ENCODE measurements at regions not wholly inside any gene's neighbourhood (a gene's known extent, or its start where the extent isn't known, plus 50 kb on each side); places are given as distances from the start of the nearest gene placed in this dataset.

GRCh38 chr10:28215930-28216329, 86.9 kb downstream of the MPP7 start:
- Histone ChIP-seq H2AFZ (ENCODE audit: low read depth, low read length) (no peak overlapping the region), H3K27ac (ENCODE audit: insufficient read depth, low read depth, low read length) (no peak overlapping the region), H4K20me1 (replicated peaks; ENCODE audit: control insufficient read depth, extremely low read depth, insufficient read depth, low read length) (no peaks in the 10 kb centered on the region), H3K9ac (replicated peaks; ENCODE audit: extremely low read depth, insufficient read depth, low read length) (no peak overlapping the region), H3K4me2 (ENCODE audit: insufficient read depth, low read length) (no peak overlapping the region), H3K4me3 (replicated peaks in 1 of 3; ENCODE audit: insufficient read depth in 1 of 3, low read depth in 1 of 3, low read length in 3 of 3) (no peak overlapping the region), H3K9me1 (replicated peaks; ENCODE audit: control insufficient read depth, extremely low read depth, insufficient read depth, low read length) (no peaks in the 10 kb centered on the region), H3K4me1 (ENCODE audit: control insufficient read depth, extremely low read depth, insufficient read depth, low read length) (no peaks in the 10 kb centered on the region), H3K9me3 (replicated peaks; ENCODE audit: control insufficient read depth, insufficient read depth, low read length) (no peaks in the 10 kb centered on the region), H3K79me2 (ENCODE audit: control insufficient read depth, insufficient read depth, low read length) (no peaks in the 10 kb centered on the region), H3K36me3 (ENCODE audit: control insufficient read depth in 2 of 2, extremely low read depth in 1 of 2, insufficient read depth in 2 of 2, low read length in 2 of 2) (no peaks in the 10 kb centered on the region), H3K27me3 (ENCODE audit: control insufficient read depth in 2 of 2, insufficient read depth in 2 of 2, low read length in 2 of 2) (no peaks in the 10 kb centered on the region)
- intact Hi-C loops (cut with micrococcal nuclease) = no loop called here
- dilution Hi-C loops (cut with MboI; ENCODE audit: extremely low pct_ligation_motif_present, low sequenced_read_pairs) = no loop called here
- FAIRE-seq (no peak), DNase-seq (ENCODE audit: low read depth, low spot score) (no peak)
- TF ChIP-seq CTCF (IDR thresholded peaks at IDR 0.05; ENCODE audit: extremely low read depth in 1 of 2, insufficient read depth in 1 of 2, low read depth in 1 of 2, low read length in 2 of 2) (no peak), POLR2AphosphoS5 (IDR thresholded peaks at IDR 0.05; ENCODE audit: insufficient read depth, low read depth, low read length) (no peak), FOS (IDR thresholded peaks at IDR 0.05; ENCODE audit: borderline replicate concordance, insufficient read depth, low read length) (no peak)
- POLR2A ChIA-PET = no interaction called here
- BruUV-seq (replicated peaks) = no TSS peak
- CTCF ChIA-PET = no interaction called here

- Histone ChIP-seq H3K9me3 (replicated peaks; ENCODE audit: control insufficient read depth, insufficient read depth, low read length) (no peaks in the 10 kb centered on the region), H3K27ac (ENCODE audit: insufficient read depth, low read depth, low read length) (no peak overlapping the region), H2AFZ (ENCODE audit: low read depth, low read length) (no peak overlapping the region), H3K4me3 (replicated peaks in 1 of 3; ENCODE audit: insufficient read depth in 1 of 3, low read depth in 1 of 3, low read length in 3 of 3) (no peak overlapping the region), H3K79me2 (ENCODE audit: control insufficient read depth, insufficient read depth, low read length) (no peaks in the 10 kb centered on the region), H3K9me1 (replicated peaks; ENCODE audit: control insufficient read depth, extremely low read depth, insufficient read depth, low read length) (no peaks in the 10 kb centered on the region), H3K4me1 (ENCODE audit: control insufficient read depth, extremely low read depth, insufficient read depth, low read length) (no peaks in the 10 kb centered on the region), H4K20me1 (replicated peaks; ENCODE audit: control insufficient read depth, extremely low read depth, insufficient read depth, low read length) (no peaks in the 10 kb centered on the region), H3K27me3 (ENCODE audit: control insufficient read depth in 2 of 2, insufficient read depth in 2 of 2, low read length in 2 of 2) (no peaks in the 10 kb centered on the region), H3K9ac (replicated peaks; ENCODE audit: extremely low read depth, insufficient read depth, low read length) (no peak overlapping the region), H3K36me3 (ENCODE audit: control insufficient read depth in 2 of 2, extremely low read depth in 1 of 2, insufficient read depth in 2 of 2, low read length in 2 of 2) (no peaks in the 10 kb centered on the region), H3K4me2 (ENCODE audit: insufficient read depth, low read length) (no peak overlapping the region)
- ChIA-PET CTCF (interaction anchor here (0.8 to 1.2 kb wide), 2 partner anchors 25 to 468 kb away, joined by 3 read pairs; no protein-coding TSS in a partner anchor), POLR2A (no interaction called here)
- DNase-seq (ENCODE audit: low read depth, low spot score) (no peak), FAIRE-seq (no peak)
- TF ChIP-seq GATA2 (IDR thresholded peaks at IDR 0.05; ENCODE audit: insufficient read depth, insufficient read length, low read depth, low read length) (no peak), EZH2 (IDR thresholded peaks at IDR 0.05; ENCODE audit: borderline replicate concordance, low read depth, low read length, severe bottlenecking) (no peak), MAX (IDR thresholded peaks at IDR 0.05; ENCODE audit: insufficient read depth, insufficient read length) (no peak), POLR2A (IDR thresholded peaks at IDR 0.05; ENCODE audit: low read depth, low read length) (no peak), JUN (IDR thresholded peaks at IDR 0.05; ENCODE audit: borderline replicate concordance, insufficient read depth, insufficient read length, low read depth) (no peak), MYC (IDR thresholded peaks at IDR 0.05; ENCODE audit: low read depth, low read length) (no peak), POLR2AphosphoS5 (IDR thresholded peaks at IDR 0.05; ENCODE audit: insufficient read depth, low read depth, low read length) (no peak)
- BruUV-seq (replicated peaks) = no TSS peak
- dilution Hi-C loops (cut with MboI; ENCODE audit: extremely low pct_ligation_motif_present, low sequenced_read_pairs) = no loop called here
- intact Hi-C loops (cut with micrococcal nuclease) = no loop called here
Observed at GRCh38 chr10:28214219-28214618, 88.6 kb downstream of the MPP7 start.

Data from endothelial cell of umbilical vein (primary cell).